ENCODE measurements at regions not wholly inside any gene's neighbourhood (a gene's known extent, or its start where the extent isn't known, plus 50 kb on each side); places are given as distances from the start of the nearest gene placed in this dataset.

DNA sequence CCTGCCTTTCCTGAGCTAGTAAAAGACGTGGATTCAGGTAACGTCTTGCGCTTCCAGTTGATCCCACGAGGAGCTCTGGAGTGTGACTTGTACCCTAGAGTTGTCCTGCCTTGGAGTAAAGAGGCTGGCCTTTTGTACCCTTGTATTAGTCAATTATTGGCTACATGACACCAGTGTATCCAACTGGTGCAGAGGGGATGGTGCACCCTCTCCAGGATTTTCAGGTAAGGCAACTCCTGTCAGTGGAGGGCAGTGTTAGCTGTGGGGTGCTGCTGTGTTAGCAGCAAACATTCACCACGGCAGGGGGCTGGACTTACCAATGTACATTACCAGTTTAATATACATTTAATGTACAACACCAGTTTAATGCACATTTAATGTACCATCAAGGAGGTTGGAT is 233.5 kb downstream of the MIAT start:
- TF ChIP-seq POLR2A (IDR thresholded peaks at IDR 0.05): no peak
- TF ChIP-seq, protein P1, sequence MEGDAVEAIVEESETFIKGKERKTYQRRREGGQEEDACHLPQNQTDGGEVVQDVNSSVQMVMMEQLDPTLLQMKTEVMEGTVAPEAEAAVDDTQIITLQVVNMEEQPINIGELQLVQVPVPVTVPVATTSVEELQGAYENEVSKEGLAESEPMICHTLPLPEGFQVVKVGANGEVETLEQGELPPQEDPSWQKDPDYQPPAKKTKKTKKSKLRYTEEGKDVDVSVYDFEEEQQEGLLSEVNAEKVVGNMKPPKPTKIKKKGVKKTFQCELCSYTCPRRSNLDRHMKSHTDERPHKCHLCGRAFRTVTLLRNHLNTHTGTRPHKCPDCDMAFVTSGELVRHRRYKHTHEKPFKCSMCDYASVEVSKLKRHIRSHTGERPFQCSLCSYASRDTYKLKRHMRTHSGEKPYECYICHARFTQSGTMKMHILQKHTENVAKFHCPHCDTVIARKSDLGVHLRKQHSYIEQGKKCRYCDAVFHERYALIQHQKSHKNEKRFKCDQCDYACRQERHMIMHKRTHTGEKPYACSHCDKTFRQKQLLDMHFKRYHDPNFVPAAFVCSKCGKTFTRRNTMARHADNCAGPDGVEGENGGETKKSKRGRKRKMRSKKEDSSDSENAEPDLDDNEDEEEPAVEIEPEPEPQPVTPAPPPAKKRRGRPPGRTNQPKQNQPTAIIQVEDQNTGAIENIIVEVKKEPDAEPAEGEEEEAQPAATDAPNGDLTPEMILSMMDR (IDR thresholded peaks at IDR 0.05): no peak

Measured in vagina (tissue), 2 donors.